NCI-H2029 treated with DMSO at 0.1 percent for 48 hours (cell line): ENCODE measurements at regions not wholly inside any gene's neighbourhood (a gene's known extent, or its start where the extent isn't known, plus 50 kb on each side); places are given as distances from the start of the nearest gene placed in this dataset.
"Not testable (repeated sequence)": the region's sequence is repeated elsewhere in the genome, so short reads cannot be mapped to it uniquely, and the experiment has no call there.

Experiments
- DNase-seq: peaks from one replicate; lab custom pipeline; 2025; lab: John Stamatoyannopoulos, UW

GRCh38 chr19:30066781-30067759 is 125.0 kb downstream of the URI1 start:
- DNase-seq = no peak

- not testable (repeated sequence) for DNase-seq
Measured at GRCh38 chr19:30067956-30068506, 126.0 kb downstream of the URI1 start.

DNA sequence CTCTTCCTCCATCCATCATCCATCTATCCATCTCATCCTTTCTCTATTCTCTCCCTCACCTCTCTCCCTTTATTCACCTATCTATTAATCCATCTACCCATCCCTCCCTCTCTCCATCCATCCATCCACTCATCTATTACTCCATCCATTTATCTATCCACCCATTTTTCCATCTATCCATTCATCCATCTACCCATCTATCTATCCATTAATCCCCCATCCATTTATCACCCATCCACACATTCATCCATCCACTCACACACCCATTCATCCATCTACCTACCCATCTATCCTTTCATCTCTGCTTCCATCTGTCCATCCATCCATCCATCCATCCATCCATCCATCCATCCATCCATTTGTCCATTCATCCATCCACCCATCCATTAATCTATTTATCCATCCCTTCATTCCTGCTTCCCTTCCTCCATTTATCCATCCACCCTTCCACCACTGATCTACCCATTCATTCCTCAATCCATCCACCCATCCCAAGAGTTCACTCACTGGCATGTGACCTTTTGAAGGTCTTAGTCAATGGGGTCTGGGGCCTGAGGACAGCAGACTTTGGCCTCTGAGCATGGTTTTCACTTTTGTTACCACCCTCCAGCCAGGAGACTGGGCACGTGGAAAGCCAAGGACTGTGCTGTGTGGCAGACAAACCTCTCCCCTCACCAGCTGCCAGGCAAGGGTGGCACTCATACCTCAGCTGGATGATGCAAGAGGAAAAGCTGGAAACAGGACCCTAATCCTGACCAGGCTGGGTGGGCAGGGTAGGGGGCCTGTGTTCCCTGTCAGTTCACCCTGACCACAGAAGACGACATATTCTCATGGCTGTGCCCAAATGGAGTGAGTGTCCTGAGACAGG is 126.7 kb downstream of the URI1 start:
- DNase-seq = no peak

DNA sequence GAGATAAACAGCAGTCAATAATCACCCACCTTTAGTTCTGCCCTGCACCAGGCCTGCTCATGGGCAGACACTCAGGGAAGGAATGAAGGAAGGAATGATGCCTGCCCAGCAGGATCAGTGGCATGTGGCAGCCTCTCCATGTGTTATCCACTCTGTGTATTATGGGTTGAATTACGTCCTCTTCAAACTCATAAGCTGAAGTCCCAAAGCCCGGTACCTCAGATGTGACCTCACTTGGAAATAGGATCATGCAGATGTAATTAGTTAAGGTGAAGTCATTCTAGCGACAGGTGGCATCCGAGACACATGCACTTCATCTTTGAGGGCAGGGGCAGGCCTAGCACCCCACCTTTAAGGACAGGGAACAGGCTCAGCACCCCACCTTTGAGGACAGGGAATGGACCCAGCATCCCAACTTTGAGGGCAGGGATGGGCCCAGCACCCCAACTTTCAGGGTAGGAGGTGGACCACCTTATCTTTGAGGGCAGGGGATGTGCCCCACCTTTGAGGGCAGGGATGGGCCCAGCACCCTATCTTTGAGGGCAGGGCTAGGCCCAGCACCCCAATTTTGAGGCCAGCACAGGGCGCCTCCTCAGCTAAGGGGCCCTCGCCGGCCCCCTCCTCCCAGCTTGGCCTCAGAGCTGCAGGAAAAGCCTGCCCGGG is 127.6 kb downstream of the URI1 start:
- DNase-seq = peak; percentile 4

DNA sequence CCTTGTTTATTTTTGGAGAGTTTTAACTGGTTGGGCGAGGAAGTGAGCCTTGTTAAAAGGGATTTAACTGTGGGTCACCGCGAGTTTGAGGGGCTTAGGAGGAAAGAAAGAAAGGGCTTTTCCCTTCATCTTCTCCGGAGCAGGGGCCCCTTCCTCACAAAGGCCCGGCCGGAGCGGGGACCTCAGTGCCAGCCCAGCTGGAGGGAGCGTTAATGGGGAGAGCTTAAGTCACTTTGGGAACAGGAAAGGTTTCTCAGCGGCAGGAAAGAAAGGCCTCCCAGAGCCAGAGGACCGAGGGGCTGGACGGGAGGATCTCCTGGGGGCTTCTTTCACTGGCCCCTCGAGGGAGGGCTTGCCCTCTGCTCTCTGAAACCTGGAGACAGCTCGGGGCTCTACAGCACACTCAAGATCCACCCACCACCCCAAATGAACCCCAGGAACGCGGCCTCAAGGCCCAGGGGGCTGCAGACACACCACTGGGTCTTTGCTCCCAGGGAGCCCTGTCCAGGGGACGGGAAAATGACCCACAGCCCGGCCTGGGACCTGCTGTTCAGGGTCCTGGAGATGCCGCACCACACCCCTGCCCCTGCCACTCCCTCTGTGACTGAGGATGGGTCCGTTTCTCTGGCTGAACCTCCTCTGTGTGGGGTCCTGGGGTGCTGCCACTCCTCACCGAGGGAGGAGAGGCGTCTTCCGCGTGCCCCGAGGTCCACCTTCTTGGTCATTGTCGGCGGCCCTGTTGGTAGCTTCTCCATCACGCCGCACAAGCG is 128.3 kb downstream of the URI1 start:
- no peak for DNase-seq

GRCh38 chr19:30070968-30071632 is 129.1 kb downstream of the URI1 start:
- peak; percentile 23 for DNase-seq

DNA sequence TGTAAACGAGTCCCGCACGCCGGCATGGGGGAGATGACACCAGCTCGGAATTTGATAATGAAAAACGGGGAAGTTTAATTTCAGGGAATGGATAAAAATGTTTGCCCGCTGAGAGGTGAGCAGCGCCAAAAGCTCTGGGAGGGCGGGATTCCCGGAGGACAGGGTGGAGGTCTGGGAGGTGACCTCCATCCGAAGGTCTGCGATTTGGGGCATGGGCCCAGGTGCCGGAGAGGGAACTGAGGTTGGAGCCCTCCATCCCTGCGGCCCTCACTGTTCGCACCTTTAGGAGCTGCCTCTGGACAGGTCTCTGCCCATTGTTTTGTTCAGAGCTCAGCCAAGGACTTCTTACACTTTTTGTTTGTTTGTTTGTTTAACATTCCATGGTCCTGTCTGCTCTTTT is 129.8 kb downstream of the URI1 start:
- no peak for DNase-seq

GRCh38 chr19:30073152-30074000 is 131.3 kb downstream of the URI1 start:
- no peak for DNase-seq

DNA sequence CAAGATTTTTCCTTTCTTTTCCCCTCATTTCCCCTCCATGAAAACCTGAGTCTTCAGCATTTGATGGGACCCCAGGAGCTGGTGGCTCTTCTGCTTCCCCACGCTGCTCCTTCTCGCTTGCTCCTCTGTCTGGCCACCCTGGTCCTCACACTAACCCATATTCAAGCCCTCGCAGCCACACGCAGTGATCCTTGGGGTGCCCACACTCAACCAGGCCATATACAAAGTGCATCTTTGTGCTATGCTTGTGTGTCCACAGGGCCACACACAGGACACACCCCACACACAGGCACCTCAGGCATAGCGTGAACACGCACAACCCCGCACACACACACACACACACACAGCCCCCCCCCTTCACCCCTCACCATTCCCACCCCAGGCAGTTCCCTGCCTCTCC is 132.1 kb downstream of the URI1 start:
- DNase-seq = no peak

GRCh38 chr19:30074741-30075715 is 133.0 kb downstream of the URI1 start:
- no peak for DNase-seq

- DNase-seq = no peak
Measured at GRCh38 chr19:30076101-30076551, 134.1 kb downstream of the URI1 start.

DNA sequence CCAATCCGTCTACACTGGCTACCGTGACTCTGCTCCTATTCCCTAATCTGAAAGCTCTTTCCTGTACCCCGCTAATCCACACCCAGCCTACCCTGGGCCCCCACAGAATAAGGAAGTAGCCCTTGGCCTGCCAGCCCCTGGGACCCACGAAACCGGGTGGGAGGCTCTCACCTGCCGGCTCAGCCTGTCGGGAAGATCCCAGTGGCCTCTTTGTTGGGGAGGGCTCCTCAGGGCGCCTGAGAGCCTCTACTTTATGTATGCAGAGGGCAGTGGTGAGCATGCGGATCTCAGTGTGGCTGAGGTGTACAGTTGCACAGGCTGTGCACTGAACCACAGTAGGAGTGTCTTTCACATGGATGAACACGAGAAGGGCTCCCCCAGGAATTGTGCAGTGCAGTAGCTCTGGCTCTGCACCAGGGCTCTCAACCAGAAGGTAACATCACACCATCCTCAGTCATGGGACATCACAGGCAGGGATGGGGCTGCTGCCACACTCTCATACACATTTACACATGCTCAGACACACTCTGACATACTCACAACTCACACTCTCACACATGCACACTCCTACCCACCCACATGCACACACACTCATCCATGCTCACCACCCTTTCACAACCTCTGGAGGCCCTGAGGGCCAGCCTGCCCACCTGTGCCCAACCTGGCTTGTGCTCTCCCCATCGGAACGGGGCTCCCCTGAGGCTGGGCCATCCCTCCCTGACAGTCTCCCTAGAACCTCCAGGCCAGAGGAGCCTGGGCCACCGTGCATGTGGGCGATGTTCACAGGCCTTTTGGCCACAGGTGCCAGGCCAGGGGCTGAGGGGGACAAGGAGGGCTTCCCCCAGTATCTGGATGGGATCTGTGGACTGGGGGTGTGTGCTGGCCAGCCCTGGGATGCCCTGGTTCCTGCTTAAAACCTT is 135.0 kb downstream of the URI1 start:
- no peak for DNase-seq

GRCh38 chr19:30077851-30078355 is 135.9 kb downstream of the URI1 start:
- no peak for DNase-seq

GRCh38 chr19:30078381-30078910 is 136.4 kb downstream of the URI1 start:
- DNase-seq = no peak

DNA sequence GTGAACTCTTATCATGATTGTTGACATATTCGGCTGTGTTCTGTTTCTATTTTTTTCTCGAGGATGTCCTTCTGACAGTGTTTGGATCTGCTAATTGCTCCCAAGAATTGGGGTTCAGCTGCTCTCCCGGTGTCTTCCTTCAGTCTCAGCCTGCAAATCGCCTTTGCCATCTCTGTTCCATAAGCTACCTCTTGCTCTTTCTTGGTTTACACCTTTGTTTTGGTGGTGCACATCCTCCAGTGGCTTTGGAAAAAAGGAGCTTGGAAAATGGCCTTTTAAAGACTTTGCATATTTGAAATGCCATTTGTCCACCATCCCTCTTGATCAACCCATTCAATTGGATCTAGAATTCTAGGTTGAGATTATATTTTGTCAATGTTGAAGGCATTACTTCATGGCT is 137.2 kb downstream of the URI1 start:
- DNase-seq = no peak

- no peak for DNase-seq
Measured at GRCh38 chr19:30082168-30082567, 140.1 kb downstream of the URI1 start.

GRCh38 chr19:30082611-30083010 is 140.6 kb downstream of the URI1 start:
- DNase-seq = no peak
